ENCODE measurements at regions not wholly inside any gene's neighbourhood (a gene's known extent, or its start where the extent isn't known, plus 50 kb on each side); places are given as distances from the start of the nearest gene placed in this dataset.

DNA sequence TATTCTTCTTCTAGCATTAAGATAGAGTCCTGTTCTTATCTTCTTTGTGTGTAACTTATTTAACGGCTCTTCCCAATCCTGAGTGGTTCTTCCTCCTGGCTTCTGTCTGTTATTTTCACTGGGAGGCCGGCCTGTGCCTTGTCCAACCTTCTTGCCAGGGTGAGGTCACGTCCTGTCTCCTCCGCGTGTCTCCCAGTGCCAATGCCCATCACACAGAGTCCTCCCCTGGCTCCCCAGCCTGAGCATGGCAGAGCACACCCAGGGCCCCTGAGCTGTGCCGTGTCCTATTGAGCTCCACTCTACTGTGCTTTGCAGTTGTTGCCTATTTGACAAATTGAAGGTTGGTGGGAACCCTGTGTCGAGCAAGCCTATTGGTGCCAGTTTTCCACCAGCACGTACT is 487.3 kb downstream of the BRD1 start:
- no peak for TF ChIP-seq EZH2 (IDR thresholded peaks at IDR 0.05; ENCODE audit: insufficient read depth, poor library complexity, severe bottlenecking)
- TF ChIP-seq EZH2phosphoT487 (IDR thresholded peaks at IDR 0.05; ENCODE audit: insufficient read depth, low read depth) = no peak
